Heart left ventricle (tissue), 13 donors: ENCODE measurements at regions not wholly inside any gene's neighbourhood (a gene's known extent, or its start where the extent isn't known, plus 50 kb on each side); places are given as distances from the start of the nearest gene placed in this dataset.

ENCODE experiments used
- POLR2A ChIP-seq, 2 donors: fragments of 450-650 bp; IDR thresholded peaks; one replicate each; pipeline ENCODE4 v1.6.1; 2017; ENCODE audit warnings: antibody characterized with exemption in 2 of 2, mild to moderate bottlenecking in 2 of 2, moderate library complexity in 2 of 2
- TF ChIP-seq, protein P1 (sequence below), 12 donors: fragments of 200-600 bp; sonication (generic) in 4 of 12; IDR thresholded peaks; one replicate each; pipeline versions ENCODE4 v1.5.0 to v1.8.0; 2018 to 2022; ENCODE audit warnings: antibody characterized with exemption in 12 of 12, mild to moderate bottlenecking in 5 of 12
- donor health status: ischemic (EF 13 %, LVEDD 7.1; RV severe dilation, severe dysfunction).
- donor health status: DM: no; HTN: yes; CAD: no.
- donor health status: DM: no; HTN: no; CAD: no.
- donor health status: ischemic (EF 25% LVEDD 6.9; RV normal size, moderate dysfunction).
- donor health status: ischemic (EF 25% LVEDD 5.7; RV mildly dilated, moderate dysfunction).
- donor health status: ischemic (EF 35%, LVEDD 5.7; RV mildly dilated, moderate dysfunction).
- donor health status: nonischemic (EF 11% LVEDD 7.7; RV severe dilation, severe dysfunction).
- donor health status: DM: yes; HTN: yes; CAD: no.
- donor health status: PGD.
- donor health status: ischemic (EF 29% LVEDD 5.4; RV normal size, mild dysfunction).
- donor health status: nonischemic (EF 23%, LVEDD 6.1; RV moderate dilation, normal function).

DNA sequence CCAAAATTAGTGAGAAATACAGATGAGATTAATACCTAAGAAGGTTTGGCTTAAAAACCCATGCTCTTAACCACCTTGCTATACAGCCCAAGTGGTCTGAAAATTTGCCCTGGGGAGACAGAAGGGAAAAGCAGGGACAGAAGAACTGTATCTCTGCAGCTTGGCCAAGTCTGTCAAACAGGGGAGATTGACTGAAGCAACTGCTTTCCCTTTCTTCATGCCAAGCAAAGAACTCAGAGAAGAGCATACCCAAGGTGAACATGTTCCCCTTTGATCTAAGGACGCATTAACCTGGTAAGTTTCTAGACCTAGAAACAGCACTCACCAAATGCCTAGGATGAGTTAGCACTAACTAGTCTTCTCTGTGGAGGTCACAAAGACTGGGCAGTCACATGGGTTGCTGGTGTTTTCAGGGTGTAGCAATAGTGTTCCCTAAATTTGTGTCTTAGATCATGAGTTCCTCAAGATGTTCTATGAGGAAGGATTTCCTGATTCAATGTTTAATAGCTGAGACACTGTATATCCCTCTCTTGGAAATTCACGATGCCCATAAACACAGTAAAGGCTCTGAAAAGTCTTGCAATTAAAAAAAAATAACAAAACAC is 75.6 kb upstream of the GRAMD1B start:
- TF ChIP-seq, protein P1, sequence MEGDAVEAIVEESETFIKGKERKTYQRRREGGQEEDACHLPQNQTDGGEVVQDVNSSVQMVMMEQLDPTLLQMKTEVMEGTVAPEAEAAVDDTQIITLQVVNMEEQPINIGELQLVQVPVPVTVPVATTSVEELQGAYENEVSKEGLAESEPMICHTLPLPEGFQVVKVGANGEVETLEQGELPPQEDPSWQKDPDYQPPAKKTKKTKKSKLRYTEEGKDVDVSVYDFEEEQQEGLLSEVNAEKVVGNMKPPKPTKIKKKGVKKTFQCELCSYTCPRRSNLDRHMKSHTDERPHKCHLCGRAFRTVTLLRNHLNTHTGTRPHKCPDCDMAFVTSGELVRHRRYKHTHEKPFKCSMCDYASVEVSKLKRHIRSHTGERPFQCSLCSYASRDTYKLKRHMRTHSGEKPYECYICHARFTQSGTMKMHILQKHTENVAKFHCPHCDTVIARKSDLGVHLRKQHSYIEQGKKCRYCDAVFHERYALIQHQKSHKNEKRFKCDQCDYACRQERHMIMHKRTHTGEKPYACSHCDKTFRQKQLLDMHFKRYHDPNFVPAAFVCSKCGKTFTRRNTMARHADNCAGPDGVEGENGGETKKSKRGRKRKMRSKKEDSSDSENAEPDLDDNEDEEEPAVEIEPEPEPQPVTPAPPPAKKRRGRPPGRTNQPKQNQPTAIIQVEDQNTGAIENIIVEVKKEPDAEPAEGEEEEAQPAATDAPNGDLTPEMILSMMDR (IDR thresholded peaks at IDR 0.05), result no peak
- no peak for TF ChIP-seq POLR2A (IDR thresholded peaks at IDR 0.05)
